PC-9 (cell line): ENCODE measurements at regions not wholly inside any gene's neighbourhood (a gene's known extent, or its start where the extent isn't known, plus 50 kb on each side); places are given as distances from the start of the nearest gene placed in this dataset.

Experiments used
- CTCF ChIP-seq: fragments of 200-600 bp; sonication (generic); conservative IDR thresholded peaks from 2 replicates; pipeline ENCODE4 v1.6.1; 2017; ENCODE audit warnings: mixed run types, antibody characterized with exemption, mild to moderate bottlenecking, moderate library complexity
- EZH2 ChIP-seq: fragments of 200-600 bp; sonication (generic); IDR thresholded peaks from 2 replicates; pipeline ENCODE4 v1.8.0; 2017; ENCODE audit warnings: antibody characterized with exemption, low read depth

- TF ChIP-seq CTCF (no peak), EZH2 (no peak)
Measured at GRCh38 chr3:157647820-157648219, 144.6 kb upstream of the VEPH1 start.
